RPMI8226 (cell line): ENCODE measurements at regions not wholly inside any gene's neighbourhood (a gene's known extent, or its start where the extent isn't known, plus 50 kb on each side); places are given as distances from the start of the nearest gene placed in this dataset.

Experiments
- DNase-seq: peaks from one replicate; pipeline ENCODE4 v3.0.0-alpha.2; 2015

- DNase-seq, result no peak
Observed at GRCh38 chr3:64464955-64465354, 222.8 kb downstream of the ADAMTS9 start.

- no peak for DNase-seq
Observed at GRCh38 chr3:64463981-64464380, 223.8 kb downstream of the ADAMTS9 start.

- DNase-seq, result no peak
Observed at GRCh38 chr3:64462203-64462602, 225.6 kb downstream of the ADAMTS9 start.

- DNase-seq, result no peak
Observed at GRCh38 chr3:64460877-64461276, 226.9 kb downstream of the ADAMTS9 start.

GRCh38 chr3:64460141-64460730 is 227.6 kb downstream of the ADAMTS9 start:
- no peak for DNase-seq

- no peak for DNase-seq
Observed at GRCh38 chr3:64459711-64460110, 228.1 kb downstream of the ADAMTS9 start.

- no peak for DNase-seq
Observed at GRCh38 chr3:64457811-64458210, 230.0 kb downstream of the ADAMTS9 start.

- no peak for DNase-seq
Observed at GRCh38 chr3:64456674-64457073, 231.1 kb downstream of the ADAMTS9 start.

GRCh38 chr3:64455351-64455750 is 230.1 kb upstream of the PRICKLE2 start:
- DNase-seq, result no peak

- no peak for DNase-seq
Observed at GRCh38 chr3:64454768-64455167, 229.5 kb upstream of the PRICKLE2 start.

- no peak for DNase-seq
Observed at GRCh38 chr3:64454179-64454578, 228.9 kb upstream of the PRICKLE2 start.

- no peak for DNase-seq
Observed at GRCh38 chr3:64451283-64452012, 226.2 kb upstream of the PRICKLE2 start.

GRCh38 chr3:64450396-64450956 is 225.2 kb upstream of the PRICKLE2 start:
- no peak for DNase-seq

- DNase-seq, result no peak
Observed at GRCh38 chr3:64449026-64449425, 223.8 kb upstream of the PRICKLE2 start.

GRCh38 chr3:64445944-64446300 is 220.7 kb upstream of the PRICKLE2 start:
- DNase-seq, result no peak

GRCh38 chr3:64445109-64445943 is 220.1 kb upstream of the PRICKLE2 start:
- no peak for DNase-seq

GRCh38 chr3:64444490-64445108 is 219.3 kb upstream of the PRICKLE2 start:
- DNase-seq, result no peak

GRCh38 chr3:64443546-64444381 is 218.5 kb upstream of the PRICKLE2 start:
- no peak for DNase-seq

- no peak for DNase-seq
Observed at GRCh38 chr3:64441861-64442260, 216.6 kb upstream of the PRICKLE2 start.

GRCh38 chr3:64440498-64440897 is 215.2 kb upstream of the PRICKLE2 start:
- DNase-seq, result no peak

- DNase-seq, result no peak
Observed at GRCh38 chr3:64438812-64439211, 213.5 kb upstream of the PRICKLE2 start.

- no peak for DNase-seq
Observed at GRCh38 chr3:64438066-64438465, 212.8 kb upstream of the PRICKLE2 start.
